ENCODE measurements at regions not wholly inside any gene's neighbourhood (a gene's known extent, or its start where the extent isn't known, plus 50 kb on each side); places are given as distances from the start of the nearest gene placed in this dataset.
"Not testable (repeated sequence)": the region's sequence is repeated elsewhere in the genome, so short reads cannot be mapped to it uniquely, and the experiment has no call there.

DNA sequence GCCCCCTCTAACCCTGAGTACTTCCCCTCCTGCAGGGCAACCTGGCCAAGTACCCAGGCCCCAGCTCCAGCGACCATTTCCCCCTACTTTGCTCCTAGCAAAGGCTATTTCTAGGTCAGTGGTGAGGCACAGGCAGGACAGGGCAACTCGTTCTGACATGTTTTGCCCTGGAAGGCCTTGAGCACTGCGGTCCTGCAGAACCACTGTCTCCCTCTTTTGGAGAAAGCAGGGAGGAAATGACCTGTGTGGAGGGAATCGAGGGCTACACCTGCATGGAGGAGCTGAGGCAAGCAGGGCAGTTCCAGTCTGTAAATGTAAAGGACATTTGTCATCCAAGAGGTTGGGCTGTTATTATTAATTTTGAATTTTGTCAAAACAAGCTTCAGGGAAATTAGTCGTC, 99.1 kb downstream of the PPIAL4G start:
- Histone ChIP-seq H3K9ac (ENCODE audit: low read depth, low read length) (no peak overlapping the region), H3K4me3 (ENCODE audit: low read length) (no peak overlapping the region), H3K27me3 (ENCODE audit: control insufficient read depth, insufficient read depth, low read length) (no peaks in the 10 kb centered on the region), H3K36me3 (ENCODE audit: insufficient read depth, low read length) (no peaks in the 10 kb centered on the region), H3K9me3 (replicated peaks; ENCODE audit: low read length) (no peaks in the 10 kb centered on the region), H3K4me1 (ENCODE audit: control insufficient read depth, insufficient read depth, low read length) (no peaks in the 10 kb centered on the region), H3K4me2 (ENCODE audit: low read length) (no peak overlapping the region)

DNA sequence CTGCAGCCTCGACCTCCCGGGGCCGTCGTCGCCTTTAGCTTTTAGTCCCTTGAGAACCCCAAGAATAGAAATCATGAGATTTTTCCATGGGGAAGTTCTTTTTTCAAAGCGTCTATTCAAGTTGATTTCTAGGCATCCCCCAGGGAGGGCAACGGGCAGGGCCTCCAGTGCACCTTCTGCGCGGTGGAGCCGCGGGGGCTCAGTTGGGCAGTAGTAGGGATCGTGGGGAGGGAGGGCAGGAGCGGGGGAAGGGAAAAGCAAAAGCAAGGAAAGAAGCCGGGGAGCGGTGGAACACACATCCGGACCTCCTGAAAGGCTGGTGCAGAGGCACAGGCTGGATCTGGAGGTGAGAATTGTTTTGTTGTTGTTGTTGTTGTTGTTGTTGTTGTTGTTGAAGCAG, 103.4 kb downstream of the PPIAL4G start:
- no peaks in the 10 kb centered on the region for H3K36me3 ChIP-seq (ENCODE audit: insufficient read depth, low read length)
- no peaks in the 10 kb centered on the region for H3K9me3 ChIP-seq (replicated peaks; ENCODE audit: low read length)
- no peaks in the 10 kb centered on the region for H3K4me1 ChIP-seq (ENCODE audit: control insufficient read depth, insufficient read depth, low read length)
- no peak overlapping the region for H3K4me2 ChIP-seq (ENCODE audit: low read length)
- H3K4me3 ChIP-seq (ENCODE audit: low read length): no peak overlapping the region
- H3K27me3 ChIP-seq (ENCODE audit: control insufficient read depth, insufficient read depth, low read length): no peaks in the 10 kb centered on the region
- no peak overlapping the region for H3K9ac ChIP-seq (ENCODE audit: low read depth, low read length)

DNA sequence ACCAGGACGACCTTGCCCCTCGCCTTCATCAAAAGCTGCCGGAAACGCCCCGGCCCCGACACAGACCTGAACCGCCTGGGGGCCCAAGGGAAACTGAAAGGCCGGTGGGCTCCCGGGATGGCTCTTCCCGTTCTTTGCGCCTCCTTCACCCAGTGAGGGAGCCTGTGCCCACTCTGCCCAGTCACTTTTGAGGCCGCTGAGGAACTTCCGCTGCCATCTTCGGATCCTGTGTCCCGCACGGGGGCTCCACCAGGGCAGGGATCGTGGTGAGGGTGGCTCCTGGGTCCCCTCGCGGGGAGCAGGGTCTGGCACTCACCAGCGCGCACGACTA, 104.0 kb downstream of the PPIAL4G start:
- Histone ChIP-seq H3K4me1 (ENCODE audit: control insufficient read depth, insufficient read depth, low read length) (no peaks in the 10 kb centered on the region), H3K27me3 (ENCODE audit: control insufficient read depth, insufficient read depth, low read length) (no peaks in the 10 kb centered on the region), H3K36me3 (ENCODE audit: insufficient read depth, low read length) (no peaks in the 10 kb centered on the region), H3K4me3 (ENCODE audit: low read length) (no peak overlapping the region), H3K9me3 (replicated peaks; ENCODE audit: low read length) (no peaks in the 10 kb centered on the region), H3K9ac (ENCODE audit: low read depth, low read length) (no peak overlapping the region), H3K4me2 (ENCODE audit: low read length) (no peak overlapping the region)

DNA sequence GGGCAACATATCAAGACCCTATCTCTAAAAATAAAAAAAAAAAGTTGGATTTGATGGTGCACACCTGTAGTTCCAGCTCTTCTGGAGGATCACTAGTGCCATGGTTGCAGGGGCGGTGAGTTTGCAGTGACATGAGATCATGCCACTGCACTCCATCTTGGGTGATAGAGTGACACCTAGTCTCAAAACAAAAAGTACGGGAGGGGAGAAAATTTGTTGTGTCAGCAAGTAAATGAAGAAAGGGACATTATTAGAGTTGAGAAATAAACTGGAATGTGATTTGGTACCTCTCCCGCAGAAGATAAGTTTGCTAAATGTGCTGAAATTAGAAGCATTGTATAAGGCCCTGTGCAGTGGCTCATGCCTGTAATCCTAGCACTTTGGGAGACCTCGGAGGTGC, 105.1 kb downstream of the PPIAL4G start:
- H3K9ac ChIP-seq (ENCODE audit: low read depth, low read length); H3K36me3 ChIP-seq (ENCODE audit: insufficient read depth, low read length); H3K9me3 ChIP-seq (replicated peaks; ENCODE audit: low read length); H3K27me3 ChIP-seq (ENCODE audit: control insufficient read depth, insufficient read depth, low read length); H3K4me2 ChIP-seq (ENCODE audit: low read length); H3K4me3 ChIP-seq (ENCODE audit: low read length); H3K4me1 ChIP-seq (ENCODE audit: control insufficient read depth, insufficient read depth, low read length): not testable (repeated sequence)

DNA sequence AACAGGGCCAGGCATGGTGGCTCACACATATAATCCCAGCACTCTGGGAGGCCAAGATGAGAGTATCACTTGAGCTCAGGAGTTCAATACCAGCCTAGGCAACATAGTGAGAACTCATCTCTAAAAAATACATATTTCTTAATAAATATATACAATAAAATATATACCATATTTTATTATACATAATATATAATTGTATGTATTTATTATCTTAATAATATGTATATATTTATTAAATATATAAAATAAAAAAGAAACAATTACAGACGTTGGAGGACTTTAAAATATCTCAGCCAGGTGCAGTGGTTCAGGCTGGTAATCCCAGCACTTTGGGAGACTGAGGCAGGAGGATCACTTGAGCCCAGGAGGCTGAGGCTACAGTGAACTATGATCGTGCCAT, 106.1 kb downstream of the PPIAL4G start:
- not testable (repeated sequence) for H3K36me3 ChIP-seq (ENCODE audit: insufficient read depth, low read length); H3K4me3 ChIP-seq (ENCODE audit: low read length); H3K4me2 ChIP-seq (ENCODE audit: low read length); H3K9ac ChIP-seq (ENCODE audit: low read depth, low read length); H3K9me3 ChIP-seq (replicated peaks; ENCODE audit: low read length); H3K27me3 ChIP-seq (ENCODE audit: control insufficient read depth, insufficient read depth, low read length)
- H3K4me1 ChIP-seq (ENCODE audit: control insufficient read depth, insufficient read depth, low read length): peaks cover 11% of the 10 kb centered on the region

DNA sequence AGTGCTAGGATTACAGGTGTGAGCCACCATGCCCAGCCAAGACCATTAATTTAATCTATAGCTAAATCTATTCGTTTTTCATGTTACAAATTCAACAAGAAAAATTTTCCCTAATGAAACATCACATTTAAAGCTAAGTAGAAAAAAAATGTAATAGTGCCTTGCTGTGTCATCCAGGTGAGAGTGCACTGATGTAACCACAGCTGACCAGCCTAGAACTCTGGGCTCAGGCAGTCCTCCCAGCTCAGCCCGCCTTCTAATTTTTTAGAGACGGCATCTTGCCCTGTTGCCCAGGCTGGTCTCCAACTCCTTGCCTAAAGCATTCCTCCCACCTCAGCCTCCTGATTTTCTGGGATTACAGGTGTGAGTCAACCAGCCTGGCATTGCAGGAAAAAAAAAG, 109.0 kb downstream of the PPIAL4G start:
- H3K4me3 ChIP-seq (ENCODE audit: low read length): no peak overlapping the region
- no peak overlapping the region for H3K9ac ChIP-seq (ENCODE audit: low read depth, low read length)
- peaks cover 16% of the 10 kb centered on the region for H3K4me1 ChIP-seq (ENCODE audit: control insufficient read depth, insufficient read depth, low read length)
- H3K9me3 ChIP-seq (replicated peaks; ENCODE audit: low read length): no peaks in the 10 kb centered on the region
- H3K27me3 ChIP-seq (ENCODE audit: control insufficient read depth, insufficient read depth, low read length): no peaks in the 10 kb centered on the region
- H3K4me2 ChIP-seq (ENCODE audit: low read length): no peak overlapping the region
- no peaks in the 10 kb centered on the region for H3K36me3 ChIP-seq (ENCODE audit: insufficient read depth, low read length)

DNA sequence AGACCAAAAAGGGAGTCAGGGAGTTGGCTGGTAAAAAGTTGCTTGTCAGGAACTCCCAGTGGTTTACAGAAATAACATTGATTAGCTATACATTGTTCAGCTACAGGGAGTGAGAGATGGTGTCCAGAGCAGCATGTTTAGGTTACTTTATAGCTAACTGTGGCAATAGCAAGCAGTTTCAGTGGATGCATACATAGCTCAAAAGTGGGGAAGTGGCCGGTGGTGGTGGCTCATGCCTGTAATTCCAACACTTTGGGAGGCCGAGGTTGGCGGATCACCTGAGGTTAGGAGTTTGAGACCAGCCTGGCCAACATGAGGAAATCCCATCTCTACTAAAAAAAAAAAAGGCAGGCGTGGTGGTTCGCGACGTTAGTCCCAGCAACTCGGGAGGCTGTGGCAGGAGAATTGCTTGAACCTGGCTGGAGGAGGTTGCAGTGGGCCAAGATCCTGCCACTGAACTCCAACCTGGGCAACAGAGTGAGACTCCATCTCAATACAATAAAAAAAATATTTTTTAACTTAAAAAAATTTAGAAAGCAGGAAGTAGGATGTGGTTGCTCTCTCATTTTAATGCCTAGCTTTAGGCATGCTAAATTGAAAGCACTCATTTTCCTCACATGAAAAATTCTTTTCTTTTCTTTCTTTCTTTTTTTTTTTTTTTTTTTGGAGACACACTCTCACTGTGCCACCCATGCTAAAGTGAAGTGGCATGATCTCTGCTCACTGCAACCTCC, 109.7 kb downstream of the PPIAL4G start:
- no peaks in the 10 kb centered on the region for H3K27me3 ChIP-seq (ENCODE audit: control insufficient read depth, insufficient read depth, low read length)
- no peak overlapping the region for H3K4me2 ChIP-seq (ENCODE audit: low read length)
- peaks cover 16% of the 10 kb centered on the region for H3K4me1 ChIP-seq (ENCODE audit: control insufficient read depth, insufficient read depth, low read length)
- H3K9me3 ChIP-seq (replicated peaks; ENCODE audit: low read length): no peaks in the 10 kb centered on the region
- H3K4me3 ChIP-seq (ENCODE audit: low read length): no peak overlapping the region
- no peaks in the 10 kb centered on the region for H3K36me3 ChIP-seq (ENCODE audit: insufficient read depth, low read length)
- no peak overlapping the region for H3K9ac ChIP-seq (ENCODE audit: low read depth, low read length)

DNA sequence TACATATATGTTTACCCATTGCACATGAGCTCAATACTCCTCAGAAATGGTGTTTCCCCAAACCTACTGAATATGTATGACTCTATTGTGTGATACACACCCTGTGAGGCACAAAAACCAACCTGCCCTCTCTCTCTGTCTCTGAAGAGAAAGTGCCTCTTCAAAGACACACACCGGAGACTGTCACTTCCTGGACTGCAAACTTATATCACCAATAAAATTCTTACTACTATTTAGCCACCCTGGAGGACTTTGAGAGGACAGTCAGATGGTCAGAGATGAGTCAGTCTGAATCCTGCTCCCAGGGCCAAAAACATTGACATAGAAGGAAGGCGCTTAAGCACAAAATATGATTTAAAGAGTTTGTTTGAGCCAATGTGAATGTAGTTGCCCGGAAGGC, 110.4 kb downstream of the PPIAL4G start:
- Histone ChIP-seq H3K4me2 (ENCODE audit: low read length) (no peak overlapping the region), H3K4me3 (ENCODE audit: low read length) (no peak overlapping the region), H3K4me1 (ENCODE audit: control insufficient read depth, insufficient read depth, low read length) (peaks cover 16% of the 10 kb centered on the region), H3K36me3 (ENCODE audit: insufficient read depth, low read length) (no peaks in the 10 kb centered on the region), H3K9me3 (replicated peaks; ENCODE audit: low read length) (no peaks in the 10 kb centered on the region), H3K9ac (ENCODE audit: low read depth, low read length) (no peak overlapping the region), H3K27me3 (ENCODE audit: control insufficient read depth, insufficient read depth, low read length) (no peaks in the 10 kb centered on the region)

DNA sequence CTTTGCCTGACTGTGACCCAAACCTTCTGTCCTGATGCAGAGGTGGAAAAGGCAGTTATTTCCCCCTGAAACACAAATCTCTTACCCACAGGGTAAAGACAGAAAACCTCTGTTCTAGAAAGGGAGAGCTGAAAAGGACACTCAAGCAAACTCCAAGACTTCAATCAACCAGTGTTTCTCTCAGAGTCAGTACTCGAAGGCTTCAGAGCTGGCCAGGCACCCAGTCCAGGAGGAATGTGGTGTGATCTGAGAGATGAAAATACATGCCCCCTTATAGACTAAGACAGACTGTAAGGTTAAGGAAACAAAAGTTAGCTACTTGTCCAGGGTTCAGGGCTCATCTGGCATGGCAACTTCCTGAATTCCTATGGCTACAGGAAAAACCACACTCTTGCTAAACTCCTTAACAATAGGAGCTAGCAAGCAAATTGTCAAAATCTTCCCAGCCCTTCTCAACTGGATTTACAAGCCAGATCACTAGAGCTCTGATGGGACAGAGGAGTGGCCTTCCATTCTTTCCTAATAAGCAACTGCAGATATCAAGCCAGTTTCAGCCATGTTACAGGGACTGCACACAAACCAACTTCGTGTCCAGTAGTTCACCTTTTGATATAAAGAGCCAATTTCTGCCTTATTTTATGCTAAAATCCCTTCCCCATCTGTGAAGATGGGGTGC, 110.9 kb downstream of the PPIAL4G start:
- H3K36me3 ChIP-seq (ENCODE audit: insufficient read depth, low read length); H3K27me3 ChIP-seq (ENCODE audit: control insufficient read depth, insufficient read depth, low read length); H3K4me3 ChIP-seq (ENCODE audit: low read length); H3K4me2 ChIP-seq (ENCODE audit: low read length); H3K9me3 ChIP-seq (replicated peaks; ENCODE audit: low read length); H3K9ac ChIP-seq (ENCODE audit: low read depth, low read length): not testable (repeated sequence)
- peaks cover 16% of the 10 kb centered on the region for H3K4me1 ChIP-seq (ENCODE audit: control insufficient read depth, insufficient read depth, low read length)

DNA sequence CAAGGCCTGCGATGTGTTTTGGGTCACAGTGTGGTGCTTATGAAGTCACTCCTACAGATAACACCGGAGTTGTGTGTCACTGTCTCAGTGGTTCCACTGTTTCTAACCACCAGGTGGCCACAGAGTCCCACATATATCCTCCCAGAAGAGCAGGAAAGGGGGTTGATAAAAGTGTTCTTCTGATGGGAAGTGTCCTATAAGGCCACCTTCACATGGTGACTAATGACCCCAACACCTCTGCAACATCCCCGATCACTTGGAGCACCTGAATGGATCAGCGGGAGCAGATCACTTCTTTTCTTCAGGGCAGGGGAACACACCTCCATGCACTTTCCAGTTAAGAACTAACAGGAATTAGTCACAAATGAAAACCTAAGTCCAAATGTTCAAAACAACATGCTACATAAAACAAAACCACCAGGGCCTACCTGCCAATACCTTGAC, 111.5 kb downstream of the PPIAL4G start:
- not testable (repeated sequence) for H3K4me3 ChIP-seq (ENCODE audit: low read length); H3K27me3 ChIP-seq (ENCODE audit: control insufficient read depth, insufficient read depth, low read length); H3K9ac ChIP-seq (ENCODE audit: low read depth, low read length); H3K9me3 ChIP-seq (replicated peaks; ENCODE audit: low read length); H3K36me3 ChIP-seq (ENCODE audit: insufficient read depth, low read length); H3K4me2 ChIP-seq (ENCODE audit: low read length)
- H3K4me1 ChIP-seq (ENCODE audit: control insufficient read depth, insufficient read depth, low read length): peaks cover 16% of the 10 kb centered on the region

DNA sequence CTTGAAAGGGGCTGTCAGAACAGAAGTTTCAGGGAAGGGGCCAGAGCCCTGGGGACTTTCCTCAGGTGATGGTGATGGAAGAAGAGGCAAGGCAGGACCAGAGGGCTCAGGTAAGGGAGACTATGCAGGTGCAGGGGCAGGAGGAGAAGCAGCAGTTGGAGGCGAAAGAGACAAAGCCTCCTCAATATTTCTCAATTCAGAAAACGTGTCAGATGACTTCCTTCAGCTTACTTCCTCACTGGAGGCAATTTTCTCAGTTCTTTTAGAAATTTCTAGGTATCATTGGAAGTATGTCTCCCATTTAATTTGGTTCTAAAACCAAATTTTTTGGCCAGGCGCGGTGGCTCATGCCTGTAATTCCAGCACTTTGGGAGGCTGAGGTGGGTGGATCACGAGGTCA, 112.4 kb downstream of the PPIAL4G start:
- not testable (repeated sequence) for H3K4me3 ChIP-seq (ENCODE audit: low read length); H3K4me2 ChIP-seq (ENCODE audit: low read length); H3K36me3 ChIP-seq (ENCODE audit: insufficient read depth, low read length); H3K9me3 ChIP-seq (replicated peaks; ENCODE audit: low read length); H3K27me3 ChIP-seq (ENCODE audit: control insufficient read depth, insufficient read depth, low read length); H3K9ac ChIP-seq (ENCODE audit: low read depth, low read length)
- peaks cover 16% of the 10 kb centered on the region for H3K4me1 ChIP-seq (ENCODE audit: control insufficient read depth, insufficient read depth, low read length)

DNA sequence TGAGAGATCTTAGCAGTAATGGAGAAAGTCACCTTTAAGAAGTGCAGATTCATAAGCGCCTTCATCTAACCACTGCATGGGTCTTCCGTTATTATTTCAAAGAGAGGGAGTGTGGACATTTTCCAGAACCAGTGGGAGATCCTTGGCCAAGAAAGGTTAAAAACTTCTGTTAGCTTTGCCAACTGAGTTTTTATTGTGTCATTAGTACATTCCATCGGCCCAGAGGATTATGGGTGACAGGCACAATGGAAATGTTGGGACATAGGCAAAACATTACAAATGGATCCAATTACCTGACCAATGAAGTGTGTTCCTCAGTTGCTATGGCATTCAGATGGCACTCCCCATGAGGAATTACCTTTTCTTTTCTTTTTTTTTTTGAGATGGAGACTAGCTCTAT, 115.5 kb downstream of the PPIAL4G start:
- H3K9ac ChIP-seq (ENCODE audit: low read depth, low read length): no peak overlapping the region
- peaks cover 11% of the 10 kb centered on the region for H3K4me1 ChIP-seq (ENCODE audit: control insufficient read depth, insufficient read depth, low read length)
- H3K9me3 ChIP-seq (replicated peaks; ENCODE audit: low read length): no peaks in the 10 kb centered on the region
- no peak overlapping the region for H3K4me3 ChIP-seq (ENCODE audit: low read length)
- H3K27me3 ChIP-seq (ENCODE audit: control insufficient read depth, insufficient read depth, low read length): peaks cover 13% of the 10 kb centered on the region
- no peaks in the 10 kb centered on the region for H3K36me3 ChIP-seq (ENCODE audit: insufficient read depth, low read length)
- H3K4me2 ChIP-seq (ENCODE audit: low read length): no peak overlapping the region
